GM12878 (cell line): ENCODE measurements at regions not wholly inside any gene's neighbourhood (a gene's known extent, or its start where the extent isn't known, plus 50 kb on each side); places are given as distances from the start of the nearest gene placed in this dataset.

ENCODE experiments used
- ATAC-seq: fragments of 200-7000 bp; cut with Tn5 transposase; 3 replicates; pipeline ENCODE4 v1.9.1; 2020; ENCODE audit warnings: mild to moderate bottlenecking, moderate library complexity
- BruUV-seq: library from RNA; stranded (reverse); fragments of 400-500 nt; replicated peaks from 2 replicates; lab custom pipeline; 2021; lab: Mats Ljungman, UMichigan
- CTCF ChIA-PET: fragments of 300-600 bp; sonication (Branson Sonifier 250); formaldehyde crosslinking; extraction: SDS; loops from one replicate; lab custom pipeline; 2021; ENCODE audit warnings: inconsistent platforms; lab: Yijun Ruan, JAX
- POLR2A ChIA-PET: fragments of 350-600 bp; formaldehyde crosslinking; extraction: SDS; loops from one replicate; lab custom pipeline; 2021; ENCODE audit warnings: inconsistent platforms; lab: Charles Lee
- RAD21 ChIA-PET: fragments of 300-600 bp; sonication (Branson Sonifier 250); formaldehyde crosslinking; loops from one replicate; lab custom pipeline; 2023; ENCODE audit warnings: antibody characterized with exemption; ENCODE audit not compliant: unreplicated experiment; lab: Charles Lee
- SMC1A ChIA-PET: fragments of 300-600 bp; sonication (Branson Sonifier 250); formaldehyde crosslinking; loops from one replicate; lab custom pipeline; 2023; ENCODE audit not compliant: unreplicated experiment, uncharacterized antibody; lab: Charles Lee
- DNase-seq: peaks from one replicate; pipeline ENCODE4 v3.0.0-alpha.2; 2011; ENCODE audit warnings: low read depth, low spot score
- FAIRE-seq: peaks from 3 replicates; lab custom pipeline; 2011; peaks lifted over from hg19 to GRCh38; lab: Jason Lieb, UNC
- H2AFZ ChIP-seq: 2 replicates; pipeline ENCODE4 v1.6.0; 2011; ENCODE audit warnings: low read depth, low read length, control low read depth; ENCODE audit not compliant: control insufficient read depth
- H3K27ac ChIP-seq: 2 replicates; pipeline ENCODE4 v1.5.1; 2011; ENCODE audit warnings: control low read depth; ENCODE audit not compliant: control insufficient read depth, insufficient read depth
- H3K27me3 ChIP-seq, 2 experiments: replicated peaks in 1 of 2; 2 replicates each; pipeline versions ENCODE4 v1.6.0 to v1.6.1; 2011; ENCODE audit warnings: low read length in 1 of 2; ENCODE audit not compliant: control insufficient read depth in 2 of 2, insufficient read depth in 2 of 2
- H3K36me3 ChIP-seq, 2 experiments: 2 replicates each; pipeline ENCODE4 v1.5.1; 2011; ENCODE audit warnings: low read length in 1 of 2; ENCODE audit not compliant: control insufficient read depth in 2 of 2, insufficient read depth in 2 of 2
- H3K4me1 ChIP-seq: 2 replicates; pipeline ENCODE4 v1.6.1; 2011; ENCODE audit warnings: mild to moderate bottlenecking, low read length, moderate library complexity, mixed read lengths; ENCODE audit not compliant: control insufficient read depth, insufficient read depth
- H3K4me2 ChIP-seq: 2 replicates; pipeline ENCODE4 v1.6.0; 2011; ENCODE audit warnings: control low read depth; ENCODE audit not compliant: control insufficient read depth, insufficient read depth
- H3K4me3 ChIP-seq: fragments of 200-600 bp; sonication (generic); 2 replicates; pipeline ENCODE4 v1.5.1; 2016
- H3K79me2 ChIP-seq: 2 replicates; pipeline ENCODE4 v1.6.0; 2011; ENCODE audit warnings: low read length; ENCODE audit not compliant: control insufficient read depth, insufficient read depth
- H3K9ac ChIP-seq: 2 replicates; pipeline ENCODE4 v1.8.0; 2011; ENCODE audit warnings: low read length, control low read depth, mixed read lengths; ENCODE audit not compliant: control insufficient read depth, insufficient read depth
- H3K9me3 ChIP-seq: replicated peaks from 3 replicates; pipeline ENCODE4 v1.5.1; 2011; ENCODE audit warnings: mild to moderate bottlenecking, low read length; ENCODE audit not compliant: control insufficient read depth, insufficient read depth
- H4K20me1 ChIP-seq: 2 replicates; pipeline ENCODE4 v1.6.0; 2011; ENCODE audit not compliant: control insufficient read depth, insufficient read depth
- ATF7 ChIP-seq: fragments of 450-650 bp; IDR thresholded peaks from 2 replicates; pipeline ENCODE4 v1.6.1; 2016; ENCODE audit warnings: low read depth, mild to moderate bottlenecking
- CBFB ChIP-seq: IDR thresholded peaks from 2 replicates; pipeline ENCODE4 v1.6.1; 2016; ENCODE audit warnings: antibody characterized with exemption, low read depth
- CBX5 ChIP-seq: sonication (generic); IDR thresholded peaks from 2 replicates; pipeline ENCODE4 v1.6.1; 2016; ENCODE audit warnings: low read depth, moderate library complexity, mild to moderate bottlenecking, inconsistent platforms
- NFXL1 ChIP-seq: fragments of 450-650 bp; IDR thresholded peaks from 2 replicates; pipeline ENCODE4 v1.6.1; 2017; ENCODE audit warnings: antibody characterized with exemption, mild to moderate bottlenecking, borderline replicate concordance
- PAX8 ChIP-seq: fragments of 450-650 bp; IDR thresholded peaks from 2 replicates; pipeline ENCODE4 v1.6.1; 2017; ENCODE audit warnings: mild to moderate bottlenecking, moderate library complexity
- RBBP5 ChIP-seq: fragments of 200-600 bp; sonication (generic); conservative IDR thresholded peaks from 2 replicates; pipeline ENCODE4 v1.6.1; 2016
- SREBF2 ChIP-seq: IDR thresholded peaks from 2 replicates; pipeline ENCODE4 v1.6.1; 2012; ENCODE audit warnings: mild to moderate bottlenecking, low read length
- WRNIP1 ChIP-seq: IDR thresholded peaks from 2 replicates; pipeline ENCODE4 v1.6.1; 2011; ENCODE audit warnings: low read depth, low read length, improper control_type of control experiment, borderline replicate concordance
- ZNF274 ChIP-seq: IDR thresholded peaks from one replicate; pipeline ENCODE4 v1.8.0; 2011; ENCODE audit not compliant: insufficient read length, insufficient read depth
- WGBS: methylation state at CpG from one replicate; pipeline ENCODE4 v1.1.6; 2016; ENCODE audit warnings: low lambda C conversion rate; ENCODE audit not compliant: insufficient replicate concordance, insufficient coverage; ENCODE audit errors: missing lambda C conversion rate; 5-methylcytosine and 5-hydroxymethylcytosine counted together
- in situ Hi-C: fragments of 300-500 bp; cut with MboI; formaldehyde crosslinking; loops from 9 replicates; pipeline ENCODE4 v1.14.3; 2018; ENCODE audit warnings: mixed read lengths
- intact Hi-C: fragments of 100-400 bp; cut with micrococcal nuclease; formaldehyde crosslinking; loops from one replicate; pipeline ENCODE4 v1.14.2; 2022; ENCODE audit not compliant: unreplicated experiment
- TF ChIP-seq, protein P1 (sequence below): fragments of 150-350 bp; IDR thresholded peaks from 2 replicates; pipeline ENCODE4 v1.6.1; 2016; ENCODE audit warnings: low read depth, low read length

DNA sequence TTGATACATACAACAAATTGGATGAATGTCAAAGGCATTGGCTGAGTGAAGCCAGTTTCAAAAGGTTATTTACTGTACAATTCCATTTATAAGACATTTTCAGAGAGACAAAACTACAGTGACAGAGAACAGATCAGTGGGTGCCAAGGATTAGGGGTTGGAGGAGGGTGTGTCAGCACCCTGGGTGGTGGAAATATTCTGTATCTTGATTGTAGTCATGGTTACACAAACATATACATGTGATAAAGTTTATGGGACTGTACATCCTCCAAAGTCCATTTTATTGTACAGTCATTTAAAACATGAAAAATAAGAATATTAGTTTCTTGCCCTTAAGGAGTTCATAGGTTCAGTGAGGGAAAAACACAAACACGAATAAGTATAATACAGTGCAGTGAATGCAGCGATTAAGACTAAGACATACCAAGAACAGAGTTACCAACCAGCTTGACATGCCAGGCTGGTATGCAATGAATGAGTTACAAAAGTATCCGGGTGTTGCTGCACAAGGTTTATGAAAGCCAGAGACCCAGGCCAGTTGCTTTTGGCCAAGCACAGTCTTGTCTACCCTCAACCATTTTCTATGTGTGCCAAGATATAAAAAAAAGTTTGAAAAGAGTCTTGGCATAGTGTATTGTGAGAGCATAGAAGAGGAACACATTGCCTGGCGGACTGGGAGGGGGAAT lies 123.6 kb downstream of the MSL3 start:
- 43% methylated on average over 4 of the region's 4 CpGs for WGBS
- CTCF ChIA-PET = no interaction called here
- BruUV-seq = no TSS peak
- no peak overlapping the region for H2AFZ ChIP-seq
- SMC1A ChIA-PET = no interaction called here
- H3K27ac ChIP-seq = no peak overlapping the region
- no peak for ATAC-seq
- POLR2A ChIA-PET = no interaction called here
- RAD21 ChIA-PET = no interaction called here
- no peaks in the 10 kb centered on the region for H3K4me1 ChIP-seq
- no peaks in the 10 kb centered on the region for H4K20me1 ChIP-seq
- H3K79me2 ChIP-seq = no peaks in the 10 kb centered on the region
- in situ Hi-C loops (no loop called here), intact Hi-C loops (no loop called here)
- no peaks in the 10 kb centered on the region for H3K27me3 ChIP-seq
- H3K4me2 ChIP-seq = no peak overlapping the region
- H3K9me3 ChIP-seq = no peaks in the 10 kb centered on the region
- no peak for FAIRE-seq
- H3K36me3 ChIP-seq = no peaks in the 10 kb centered on the region
- DNase-seq = no peak
- TF ChIP-seq RBBP5 (no peak), PAX8 (no peak), WRNIP1 (no peak), CBFB (no peak), SREBF2 (no peak), CBX5 (no peak), NFXL1 (no peak), ZNF274 (no peak), ATF7 (no peak)
- TF ChIP-seq, protein P1, sequence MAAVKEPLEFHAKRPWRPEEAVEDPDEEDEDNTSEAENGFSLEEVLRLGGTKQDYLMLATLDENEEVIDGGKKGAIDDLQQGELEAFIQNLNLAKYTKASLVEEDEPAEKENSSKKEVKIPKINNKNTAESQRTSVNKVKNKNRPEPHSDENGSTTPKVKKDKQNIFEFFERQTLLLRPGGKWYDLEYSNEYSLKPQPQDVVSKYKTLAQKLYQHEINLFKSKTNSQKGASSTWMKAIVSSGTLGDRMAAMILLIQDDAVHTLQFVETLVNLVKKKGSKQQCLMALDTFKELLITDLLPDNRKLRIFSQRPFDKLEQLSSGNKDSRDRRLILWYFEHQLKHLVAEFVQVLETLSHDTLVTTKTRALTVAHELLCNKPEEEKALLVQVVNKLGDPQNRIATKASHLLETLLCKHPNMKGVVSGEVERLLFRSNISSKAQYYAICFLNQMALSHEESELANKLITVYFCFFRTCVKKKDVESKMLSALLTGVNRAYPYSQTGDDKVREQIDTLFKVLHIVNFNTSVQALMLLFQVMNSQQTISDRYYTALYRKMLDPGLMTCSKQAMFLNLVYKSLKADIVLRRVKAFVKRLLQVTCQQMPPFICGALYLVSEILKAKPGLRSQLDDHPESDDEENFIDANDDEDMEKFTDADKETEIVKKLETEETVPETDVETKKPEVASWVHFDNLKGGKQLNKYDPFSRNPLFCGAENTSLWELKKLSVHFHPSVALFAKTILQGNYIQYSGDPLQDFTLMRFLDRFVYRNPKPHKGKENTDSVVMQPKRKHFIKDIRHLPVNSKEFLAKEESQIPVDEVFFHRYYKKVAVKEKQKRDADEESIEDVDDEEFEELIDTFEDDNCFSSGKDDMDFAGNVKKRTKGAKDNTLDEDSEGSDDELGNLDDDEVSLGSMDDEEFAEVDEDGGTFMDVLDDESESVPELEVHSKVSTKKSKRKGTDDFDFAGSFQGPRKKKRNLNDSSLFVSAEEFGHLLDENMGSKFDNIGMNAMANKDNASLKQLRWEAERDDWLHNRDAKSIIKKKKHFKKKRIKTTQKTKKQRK = no peak
- no peak overlapping the region for H3K4me3 ChIP-seq
- H3K9ac ChIP-seq = no peak overlapping the region
